SU-DHL-6 (cell line): ENCODE measurements at regions not wholly inside any gene's neighbourhood (a gene's known extent, or its start where the extent isn't known, plus 50 kb on each side); places are given as distances from the start of the nearest gene placed in this dataset.
"Not testable (repeated sequence)": the region's sequence is repeated elsewhere in the genome, so short reads cannot be mapped to it uniquely, and the experiment has no call there.

ENCODE experiments used
- H2AFZ ChIP-seq: fragments of 200-600 bp; sonication (generic); 2 replicates; pipeline ENCODE4 v1.6.1; 2014; ENCODE audit warnings: low read depth, mild to moderate bottlenecking, moderate library complexity, mixed read lengths, antibody characterized with exemption, low read length; ENCODE audit not compliant: severe bottlenecking
- H3F3A ChIP-seq: fragments of 200-600 bp; shearing (Covaris generic); 2 replicates; pipeline ENCODE4 v1.6.0; 2016; ENCODE audit warnings: antibody characterized with exemption, mild to moderate bottlenecking; ENCODE audit not compliant: insufficient read depth
- H3K27ac ChIP-seq: fragments of 200-600 bp; sonication (generic); 2 replicates; pipeline ENCODE4 v1.5.1; 2016; ENCODE audit warnings: low read depth, mild to moderate bottlenecking, low read length, moderate library complexity, mixed read lengths
- H3K27me3 ChIP-seq: fragments of 200-600 bp; sonication (generic), shearing (Covaris generic); 2 replicates; pipeline ENCODE4 v1.6.0; 2014; ENCODE audit warnings: mild to moderate bottlenecking, low read length
- H3K36me3 ChIP-seq: fragments of 200-600 bp; sonication (generic); 2 replicates; pipeline ENCODE4 v1.6.1; 2014; ENCODE audit warnings: mild to moderate bottlenecking, low read length, mixed read lengths
- H3K4me2 ChIP-seq: fragments of 300-600, 200-600 bp; shearing (Covaris generic), sonication (generic); 2 replicates; pipeline ENCODE4 v1.6.0; 2014; ENCODE audit warnings: low read length, low read depth, mild to moderate bottlenecking; ENCODE audit not compliant: poor library complexity, severe bottlenecking
- H3K4me3 ChIP-seq: fragments of 200-600 bp; sonication (generic); 2 replicates; pipeline ENCODE4 v1.5.1; 2014; ENCODE audit warnings: antibody characterized with exemption, low read length, mild to moderate bottlenecking, mixed read lengths; ENCODE audit not compliant: insufficient read depth, poor library complexity, severe bottlenecking
- H3K79me2 ChIP-seq: fragments of 200-600 bp; sonication (generic); 2 replicates; pipeline ENCODE4 v1.6.1; 2014; ENCODE audit warnings: mild to moderate bottlenecking, low read length, moderate library complexity; ENCODE audit not compliant: insufficient read depth
- H3K9ac ChIP-seq: fragments of 200-600 bp; sonication (generic); 2 replicates; pipeline ENCODE4 v1.7.0; 2014; ENCODE audit warnings: mild to moderate bottlenecking, low read length
- H3K9me2 ChIP-seq: fragments of 200-600 bp; sonication (generic); replicated peaks from 2 replicates; pipeline ENCODE4 v1.6.1; 2014; ENCODE audit warnings: low read length; ENCODE audit not compliant: insufficient read depth
- H3K9me3 ChIP-seq: fragments of 200-600 bp; sonication (generic); 2 replicates; pipeline ENCODE4 v1.6.1; 2014; ENCODE audit warnings: low read length, mixed read lengths; ENCODE audit not compliant: insufficient read depth
- H4K20me1 ChIP-seq: fragments of 200-600 bp; sonication (generic); 2 replicates; pipeline ENCODE4 v1.6.1; 2014; ENCODE audit warnings: low read depth, mild to moderate bottlenecking, antibody characterized with exemption, low read length, moderate library complexity, mixed read lengths
- EZH2phosphoT487 ChIP-seq: fragments of 200-600 bp; sonication (generic), shearing (Covaris generic); conservative IDR thresholded peaks from 2 replicates; pipeline ENCODE4 v1.6.1; 2018; ENCODE audit warnings: mild to moderate bottlenecking, antibody characterized with exemption, low read length, moderate library complexity, mixed read lengths
- TF ChIP-seq, protein P1 (sequence below): fragments of 200-600 bp; sonication (generic); IDR thresholded peaks from one replicate; pipeline ENCODE4 v1.5.1; 2017; ENCODE audit warnings: antibody characterized with exemption, mild to moderate bottlenecking, low read length, moderate library complexity; ENCODE audit not compliant: insufficient read depth, poor library complexity, severe bottlenecking

DNA sequence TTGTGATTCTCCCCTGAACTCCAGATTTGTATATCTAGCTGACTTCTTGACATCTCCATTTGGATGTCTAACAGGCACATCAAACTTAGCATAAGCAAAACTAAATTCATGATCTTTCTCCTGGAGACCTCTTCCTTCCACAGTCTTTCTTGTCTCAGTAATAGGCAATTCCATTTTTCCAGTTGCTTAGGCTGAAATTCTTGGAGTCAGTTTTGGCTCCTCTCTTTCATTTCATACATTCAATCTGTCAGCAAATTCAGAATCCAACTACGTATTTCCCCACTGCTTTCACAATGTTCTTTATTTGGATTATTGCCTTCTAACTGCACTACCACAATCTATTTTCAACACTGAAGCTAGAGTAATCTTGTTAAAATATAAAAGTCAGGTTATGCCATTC lies 219.9 kb upstream of the GLRA2 start:
- no peak overlapping the region for H3K9ac ChIP-seq
- H4K20me1 ChIP-seq = no peaks in the 10 kb centered on the region
- H3F3A ChIP-seq = no peaks in the 10 kb centered on the region
- no peak overlapping the region for H3K4me2 ChIP-seq
- no peak overlapping the region for H3K4me3 ChIP-seq
- no peaks in the 10 kb centered on the region for H3K36me3 ChIP-seq
- H2AFZ ChIP-seq = no peak overlapping the region
- no peaks in the 10 kb centered on the region for H3K79me2 ChIP-seq
- H3K9me3 ChIP-seq = no peaks in the 10 kb centered on the region
- no peak overlapping the region for H3K27ac ChIP-seq
- H3K27me3 ChIP-seq = no peaks in the 10 kb centered on the region
- TF ChIP-seq EZH2phosphoT487 = no peak
- TF ChIP-seq, protein P1, sequence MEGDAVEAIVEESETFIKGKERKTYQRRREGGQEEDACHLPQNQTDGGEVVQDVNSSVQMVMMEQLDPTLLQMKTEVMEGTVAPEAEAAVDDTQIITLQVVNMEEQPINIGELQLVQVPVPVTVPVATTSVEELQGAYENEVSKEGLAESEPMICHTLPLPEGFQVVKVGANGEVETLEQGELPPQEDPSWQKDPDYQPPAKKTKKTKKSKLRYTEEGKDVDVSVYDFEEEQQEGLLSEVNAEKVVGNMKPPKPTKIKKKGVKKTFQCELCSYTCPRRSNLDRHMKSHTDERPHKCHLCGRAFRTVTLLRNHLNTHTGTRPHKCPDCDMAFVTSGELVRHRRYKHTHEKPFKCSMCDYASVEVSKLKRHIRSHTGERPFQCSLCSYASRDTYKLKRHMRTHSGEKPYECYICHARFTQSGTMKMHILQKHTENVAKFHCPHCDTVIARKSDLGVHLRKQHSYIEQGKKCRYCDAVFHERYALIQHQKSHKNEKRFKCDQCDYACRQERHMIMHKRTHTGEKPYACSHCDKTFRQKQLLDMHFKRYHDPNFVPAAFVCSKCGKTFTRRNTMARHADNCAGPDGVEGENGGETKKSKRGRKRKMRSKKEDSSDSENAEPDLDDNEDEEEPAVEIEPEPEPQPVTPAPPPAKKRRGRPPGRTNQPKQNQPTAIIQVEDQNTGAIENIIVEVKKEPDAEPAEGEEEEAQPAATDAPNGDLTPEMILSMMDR = no peak
- H3K9me2 ChIP-seq = no peaks in the 10 kb centered on the region

DNA sequence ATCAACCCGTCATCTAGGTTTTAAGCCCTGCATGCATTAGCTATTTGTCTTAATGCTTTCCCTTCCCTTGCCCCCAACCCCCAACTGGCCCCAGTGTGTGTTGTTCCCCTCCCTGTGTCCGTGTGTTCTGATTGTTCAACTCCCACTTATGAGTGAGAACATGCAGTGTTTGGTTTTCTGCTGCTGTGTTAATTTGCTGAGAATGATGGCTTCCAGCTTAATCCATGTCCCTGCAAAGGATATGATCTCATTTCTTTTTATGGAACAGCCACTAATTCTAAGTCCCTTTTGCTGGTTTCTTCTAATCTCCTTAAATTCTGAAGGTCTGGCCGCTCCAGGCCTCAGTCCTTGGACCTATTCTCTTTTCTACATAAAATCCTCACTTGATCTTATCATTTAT lies 220.4 kb upstream of the GLRA2 start:
- not testable (repeated sequence) for H3K4me3 ChIP-seq, H3K36me3 ChIP-seq, H3K9me3 ChIP-seq, H3K79me2 ChIP-seq, H3K9ac ChIP-seq, H3K27ac ChIP-seq, H2AFZ ChIP-seq, H4K20me1 ChIP-seq, H3K4me2 ChIP-seq, H3F3A ChIP-seq, H3K9me2 ChIP-seq, H3K27me3 ChIP-seq

DNA sequence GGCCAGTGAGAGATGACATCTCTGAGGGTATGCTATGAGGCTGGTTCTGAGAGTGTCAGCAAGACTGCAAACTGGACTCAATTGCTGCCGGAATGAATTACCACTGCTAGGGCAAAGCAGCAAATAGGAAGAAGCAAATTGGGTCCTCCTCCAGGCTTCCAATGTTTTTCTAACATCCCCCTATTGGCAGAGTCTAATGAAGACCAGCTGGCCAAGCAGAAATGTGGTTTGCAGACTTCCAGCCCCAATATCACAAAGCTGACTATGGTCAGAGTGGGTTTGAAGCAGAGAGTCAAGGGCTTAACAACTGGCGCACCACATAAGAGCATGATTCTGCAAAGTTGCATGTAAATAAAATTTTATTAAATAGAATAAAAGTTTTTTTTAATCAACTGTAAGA lies 225.4 kb upstream of the GLRA2 start:
- Histone ChIP-seq H3K9ac (no peak overlapping the region), H3K27ac (no peak overlapping the region), H3F3A (no peaks in the 10 kb centered on the region), H3K79me2 (no peaks in the 10 kb centered on the region), H3K4me2 (no peak overlapping the region), H3K36me3 (no peaks in the 10 kb centered on the region), H3K27me3 (no peaks in the 10 kb centered on the region), H4K20me1 (no peaks in the 10 kb centered on the region), H3K9me2 (no peaks in the 10 kb centered on the region), H2AFZ (no peak overlapping the region), H3K9me3 (no peaks in the 10 kb centered on the region), H3K4me3 (no peak overlapping the region)
- no peak for TF ChIP-seq EZH2phosphoT487
- TF ChIP-seq, protein P1 = no peak

DNA sequence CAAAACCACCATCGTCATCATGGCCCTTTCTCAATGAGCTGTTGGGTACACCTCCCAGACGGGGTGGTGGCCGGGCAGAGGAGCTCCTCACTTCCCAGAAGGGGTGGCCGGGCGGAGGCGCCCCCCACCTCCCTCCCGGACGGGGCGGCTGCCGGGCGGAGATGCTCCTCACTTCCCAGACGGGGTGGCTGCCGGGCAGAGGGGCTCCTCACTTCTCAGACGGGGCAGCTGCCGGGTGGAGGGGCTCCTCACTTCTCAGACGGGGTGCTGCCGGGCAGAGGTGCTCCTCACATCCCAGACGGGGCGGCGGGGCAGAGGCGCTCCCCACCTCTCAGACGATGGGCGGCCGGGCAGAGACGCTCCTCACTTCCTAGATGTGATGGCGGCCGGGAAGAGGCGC lies 226.8 kb upstream of the GLRA2 start:
- not testable (repeated sequence) for H3K4me2 ChIP-seq, H3F3A ChIP-seq, H3K9me3 ChIP-seq, H4K20me1 ChIP-seq, H3K9ac ChIP-seq, H3K4me3 ChIP-seq, H2AFZ ChIP-seq, H3K27me3 ChIP-seq, H3K36me3 ChIP-seq, H3K9me2 ChIP-seq, H3K79me2 ChIP-seq, H3K27ac ChIP-seq
